Activated CD8-positive, alpha-beta memory T cell treated with anti-CD3 and anti-CD28 coated beads, Interleukin-2, amount 50 U/mL, for 24 hours (primary cell): ENCODE measurements at regions not wholly inside any gene's neighbourhood (a gene's known extent, or its start where the extent isn't known, plus 50 kb on each side); places are given as distances from the start of the nearest gene placed in this dataset.

Experiments used
- DNase-seq: peaks from one replicate; pipeline ENCODE4 v3.0.0-alpha.2; 2020; ENCODE audit errors: extremely low read depth

DNA sequence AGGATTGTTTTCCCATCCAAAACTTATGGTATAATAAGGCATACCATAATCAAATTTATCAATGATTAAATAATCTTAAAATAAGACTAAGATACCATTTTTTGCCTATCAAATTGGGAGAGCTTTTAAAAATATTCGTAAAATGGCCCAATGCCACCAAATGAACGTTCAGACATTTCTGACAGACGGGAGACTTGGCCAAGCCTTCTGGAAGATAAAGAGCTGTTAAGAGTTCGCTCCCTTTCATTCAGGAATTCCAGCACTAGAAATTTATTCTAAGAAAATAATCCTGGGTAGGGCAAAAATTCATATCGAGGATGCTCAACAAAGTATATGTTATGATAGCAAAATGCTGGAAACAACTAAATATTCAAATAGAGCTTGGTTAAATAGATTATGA, 85.6 kb upstream of the NEO1 start:
- DNase-seq, result no peak

DNA sequence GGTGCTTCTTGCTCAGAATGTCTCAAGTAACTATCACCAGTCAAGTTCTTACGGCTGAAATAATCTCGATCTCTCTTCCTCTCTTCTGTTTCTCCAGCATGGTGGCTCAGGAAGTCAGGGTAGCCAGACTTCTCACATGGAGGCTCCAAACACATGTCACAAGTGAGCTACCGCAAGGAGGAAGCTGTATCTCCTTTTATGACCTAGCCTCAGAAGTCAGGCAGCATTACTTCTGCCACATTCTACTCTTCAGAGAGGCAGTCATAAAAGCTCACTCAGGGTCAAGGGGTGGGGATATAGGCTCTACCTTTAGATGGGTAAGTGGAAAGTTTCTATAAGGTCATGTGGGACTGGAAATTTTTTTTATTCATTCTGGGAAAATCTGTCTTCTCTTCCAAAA, 86.6 kb upstream of the NEO1 start:
- DNase-seq, result no peak

DNA sequence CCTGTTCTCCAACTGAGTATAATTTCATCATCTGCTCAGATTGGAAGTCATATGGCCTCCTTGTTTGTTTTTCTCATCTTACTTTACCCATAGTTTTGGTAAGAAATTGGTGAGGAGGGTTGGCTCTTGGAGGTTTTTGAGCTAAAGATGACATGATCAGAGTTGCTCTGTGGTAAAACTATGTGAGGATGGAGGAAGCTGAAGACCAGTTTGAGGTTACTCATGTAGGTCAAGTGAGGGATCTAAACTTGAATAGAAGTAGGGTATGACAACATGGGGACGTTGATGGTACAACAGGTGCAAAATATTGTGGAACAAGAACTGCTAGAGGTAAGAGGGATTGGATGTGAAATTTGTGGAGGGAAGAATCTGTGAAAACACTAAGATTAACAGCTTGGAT, 87.7 kb upstream of the NEO1 start:
- DNase-seq, result no peak

DNA sequence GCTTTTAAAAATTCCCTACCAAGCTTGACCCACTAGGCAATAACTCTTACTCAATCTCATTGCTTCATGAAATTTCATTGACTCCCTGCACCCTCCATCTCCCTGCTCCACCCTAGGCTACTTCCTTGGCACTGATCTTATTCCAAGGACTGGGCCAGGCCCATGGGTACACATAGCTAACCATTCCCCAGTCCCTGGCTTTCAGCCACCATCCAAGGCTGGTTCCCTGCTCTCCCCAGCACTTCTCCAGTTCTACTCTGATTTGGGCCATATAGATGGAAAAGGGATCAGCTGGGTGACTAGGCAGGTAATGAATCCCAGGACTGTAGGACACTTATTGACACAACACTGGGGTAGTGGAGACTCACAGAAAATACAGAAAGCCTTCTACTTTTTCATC, 88.1 kb upstream of the NEO1 start:
- no peak for DNase-seq

DNA sequence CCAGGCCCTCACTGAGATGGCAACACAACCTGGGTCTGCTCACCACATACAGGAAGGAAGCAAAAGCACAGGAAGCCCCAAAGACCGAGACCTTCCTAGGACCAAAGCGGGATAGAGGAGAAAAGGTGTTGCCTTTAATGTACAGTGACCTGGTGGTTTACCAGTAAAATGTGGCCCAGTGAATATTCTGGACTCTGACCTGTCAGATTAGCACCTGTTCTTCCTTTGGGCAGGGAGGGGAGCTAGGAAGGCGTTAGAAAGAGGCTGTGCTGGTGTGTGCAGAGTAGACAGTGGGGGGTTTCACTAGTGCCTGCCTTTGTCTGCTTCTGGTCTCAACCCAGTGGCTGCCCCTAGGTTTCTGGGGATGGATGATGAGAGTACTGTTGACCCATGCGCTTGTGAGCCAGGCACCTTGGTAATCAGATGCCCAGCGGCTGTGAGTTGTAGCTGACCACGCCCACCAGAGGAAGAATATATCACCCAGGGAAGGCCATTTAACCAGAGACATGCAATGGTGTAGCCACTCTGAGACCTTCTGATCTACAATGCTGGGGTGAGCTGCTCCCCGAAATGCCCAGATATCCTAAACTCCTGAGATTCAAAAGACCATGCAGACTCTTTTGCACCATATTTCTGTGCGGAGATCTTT, 90.1 kb upstream of the NEO1 start:
- DNase-seq, result no peak

DNA sequence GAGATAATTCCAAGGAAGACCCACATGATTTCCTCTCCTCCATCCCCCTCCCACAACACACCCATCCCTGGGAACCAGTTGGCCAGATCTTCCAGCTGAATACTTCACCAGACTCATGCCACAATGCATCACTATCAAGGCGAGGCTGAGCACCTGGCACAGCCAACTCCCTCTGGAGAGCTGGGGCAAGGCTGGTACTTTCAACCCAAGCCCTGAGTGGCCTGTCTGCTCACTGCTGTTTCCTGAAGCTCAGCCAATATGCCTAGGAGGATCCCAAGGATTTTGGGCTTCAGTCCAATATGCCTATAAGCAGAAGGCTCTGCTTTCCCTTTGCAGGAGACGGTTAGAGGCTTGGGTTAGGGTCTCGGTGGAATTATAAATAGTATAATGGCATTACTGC, 90.9 kb upstream of the NEO1 start:
- DNase-seq, result no peak

DNA sequence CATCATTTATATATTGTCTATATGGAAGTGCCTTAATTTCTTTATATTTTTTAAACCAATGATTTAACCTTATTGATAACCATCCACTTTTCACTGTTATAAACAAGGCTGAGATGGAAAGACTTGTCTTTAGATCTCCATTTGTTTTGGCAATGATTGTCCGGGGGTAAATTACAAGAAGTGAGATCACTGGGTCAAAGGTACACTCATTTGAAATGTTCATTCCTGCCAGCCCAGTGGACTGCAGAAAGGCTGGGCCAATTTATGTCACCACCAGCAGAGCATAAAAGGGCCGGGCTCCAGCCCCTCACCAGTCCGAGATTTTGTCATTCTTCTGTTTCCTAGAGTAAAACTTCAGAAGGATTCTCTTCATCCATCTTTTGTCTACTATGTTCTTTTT, 93.6 kb upstream of the NEO1 start:
- no peak for DNase-seq

DNA sequence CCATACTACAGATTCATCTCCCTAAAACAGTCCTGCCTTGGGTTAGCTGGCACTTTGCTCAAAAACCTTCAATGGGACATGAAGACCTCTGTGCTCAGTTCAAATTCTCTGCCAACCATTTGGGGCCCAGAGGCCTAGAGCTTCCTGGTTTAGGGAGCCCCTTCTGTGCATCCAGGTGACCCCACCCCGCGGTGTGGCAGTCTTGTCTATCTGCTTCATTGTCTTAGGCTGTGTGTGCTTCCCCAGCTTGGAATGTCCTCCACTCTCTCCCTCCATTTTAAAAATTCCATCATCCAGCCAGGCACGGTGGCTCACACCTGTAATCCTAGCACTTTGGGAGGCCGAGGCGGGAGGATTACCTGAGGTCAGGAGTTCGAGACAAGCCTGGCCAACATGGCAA, 99.0 kb upstream of the NEO1 start:
- no peak for DNase-seq

DNA sequence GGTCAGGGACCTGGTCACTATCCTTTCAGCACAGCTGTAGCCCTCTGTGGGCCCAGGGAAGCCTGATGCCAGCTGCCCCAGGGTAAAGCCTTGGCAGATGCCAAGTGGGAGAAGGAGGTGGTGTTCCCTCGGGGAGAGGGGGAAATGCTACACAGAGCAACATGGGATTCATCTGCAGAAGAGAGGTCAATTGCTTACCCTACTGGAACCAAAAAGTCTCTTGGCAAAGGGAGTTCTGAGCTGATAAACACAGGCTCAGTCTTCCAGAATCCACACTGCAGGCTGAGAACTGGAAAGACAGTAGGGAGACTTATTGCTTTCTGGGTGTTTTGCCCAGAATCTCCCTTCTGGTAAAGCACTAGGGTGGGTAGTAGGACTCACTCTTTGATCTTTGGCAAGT, 100.1 kb upstream of the NEO1 start:
- no peak for DNase-seq

DNA sequence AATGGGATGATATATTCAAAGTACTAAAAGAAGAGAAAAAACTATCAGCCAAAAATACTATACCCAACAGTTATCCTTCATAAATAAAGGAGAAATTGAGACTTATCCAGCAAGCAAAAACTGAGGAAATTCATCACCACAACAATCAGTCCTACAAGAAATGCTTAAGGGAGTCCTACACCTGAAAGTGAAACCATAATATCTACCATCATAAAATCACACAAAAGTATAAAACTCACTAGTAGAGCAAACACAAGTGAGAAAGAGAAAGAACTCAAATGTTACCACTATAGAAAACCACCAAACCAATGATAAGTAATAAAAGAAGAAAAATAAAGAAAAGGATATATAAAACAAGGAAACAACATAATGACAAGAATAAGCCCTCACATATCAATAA, 103.6 kb upstream of the NEO1 start:
- DNase-seq, result no peak

DNA sequence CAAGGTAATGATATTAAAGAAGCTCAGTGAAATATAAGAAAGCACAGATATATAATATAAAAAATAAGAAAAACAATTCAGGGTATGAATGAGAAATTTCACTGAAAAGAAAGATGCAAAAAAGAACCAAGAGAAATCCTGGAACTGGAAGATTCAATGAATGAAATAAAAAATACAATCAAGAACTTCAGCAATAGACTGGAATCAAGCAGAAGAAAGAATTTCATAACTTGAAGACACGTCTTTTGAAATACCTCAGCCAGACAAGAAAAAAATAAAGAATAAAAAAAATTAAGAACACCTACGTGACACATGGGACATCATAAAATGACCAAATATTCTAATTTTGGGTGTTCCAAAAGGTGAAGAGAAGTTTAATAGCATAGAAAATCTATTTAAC, 104.6 kb upstream of the NEO1 start:
- no peak for DNase-seq

DNA sequence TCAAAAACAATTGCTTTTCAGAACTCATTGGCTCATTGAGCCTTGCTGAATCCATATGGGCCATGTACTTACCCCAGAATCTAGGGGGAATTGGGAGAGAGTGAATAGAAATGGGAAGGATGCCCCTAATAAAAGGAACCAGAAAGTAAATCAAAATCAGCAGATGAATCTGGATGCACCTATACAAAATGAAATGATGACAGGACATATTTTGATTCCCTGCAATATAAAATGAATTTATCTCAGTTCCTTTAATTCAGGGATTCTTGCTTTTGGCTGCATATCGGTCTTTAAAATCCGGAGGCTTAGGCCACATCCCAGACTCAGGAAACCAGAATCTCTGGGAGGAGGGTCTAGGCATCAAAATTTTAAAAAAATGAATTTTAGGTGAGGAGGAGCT, 107.7 kb upstream of the NEO1 start:
- no peak for DNase-seq

DNA sequence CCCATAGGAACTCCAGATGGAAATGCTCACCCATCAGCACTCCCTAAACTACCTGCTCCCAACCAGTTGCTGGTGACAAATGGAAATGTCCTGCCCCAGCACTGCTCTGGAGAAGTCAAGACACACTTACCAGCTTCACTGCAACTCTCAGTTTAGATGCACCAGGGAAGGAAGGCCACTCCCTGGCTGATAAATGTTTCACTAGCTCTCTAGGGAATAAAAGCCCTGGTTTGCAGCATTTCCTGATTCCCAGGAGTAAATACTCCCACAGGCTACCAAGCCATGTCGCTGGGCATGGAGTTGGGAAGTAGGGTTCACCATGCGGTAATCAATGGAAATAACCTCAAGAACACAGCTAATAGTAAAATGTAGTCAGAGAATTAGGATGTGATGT, 112.0 kb upstream of the NEO1 start:
- DNase-seq, result no peak

DNA sequence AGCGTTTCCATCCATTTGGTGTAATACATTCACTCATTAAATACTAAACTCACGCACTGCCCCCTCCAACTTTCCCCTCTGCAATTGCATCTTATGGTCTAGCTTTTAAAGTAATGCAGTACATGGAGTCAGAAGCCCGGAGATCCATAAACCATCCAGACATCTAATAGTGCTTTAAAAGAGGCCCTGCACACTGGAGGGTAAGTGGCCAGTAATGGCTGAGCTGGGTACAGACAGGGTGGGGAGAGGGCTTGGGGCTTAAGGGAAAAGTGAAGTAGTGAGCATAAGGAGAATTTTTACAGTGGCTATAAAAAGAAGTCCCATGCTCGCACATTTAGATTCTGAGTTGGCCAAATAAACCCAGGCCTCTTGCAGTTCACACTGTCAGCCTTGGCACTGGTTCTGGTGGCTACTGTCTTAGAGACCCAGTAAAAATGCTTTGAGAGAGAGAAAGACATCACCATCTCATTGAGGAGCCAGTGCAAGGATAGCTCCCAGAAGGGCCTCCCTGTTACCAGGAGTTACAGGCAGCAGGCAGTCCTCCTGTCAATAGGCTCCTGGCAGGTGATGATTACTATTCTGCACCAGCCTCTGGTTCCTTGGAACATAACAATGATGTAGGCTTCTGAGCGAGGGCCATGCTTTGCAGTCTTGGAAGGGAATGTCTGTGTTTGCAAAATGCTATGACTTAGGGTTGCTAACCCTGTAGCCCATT, 112.6 kb upstream of the NEO1 start:
- no peak for DNase-seq

DNA sequence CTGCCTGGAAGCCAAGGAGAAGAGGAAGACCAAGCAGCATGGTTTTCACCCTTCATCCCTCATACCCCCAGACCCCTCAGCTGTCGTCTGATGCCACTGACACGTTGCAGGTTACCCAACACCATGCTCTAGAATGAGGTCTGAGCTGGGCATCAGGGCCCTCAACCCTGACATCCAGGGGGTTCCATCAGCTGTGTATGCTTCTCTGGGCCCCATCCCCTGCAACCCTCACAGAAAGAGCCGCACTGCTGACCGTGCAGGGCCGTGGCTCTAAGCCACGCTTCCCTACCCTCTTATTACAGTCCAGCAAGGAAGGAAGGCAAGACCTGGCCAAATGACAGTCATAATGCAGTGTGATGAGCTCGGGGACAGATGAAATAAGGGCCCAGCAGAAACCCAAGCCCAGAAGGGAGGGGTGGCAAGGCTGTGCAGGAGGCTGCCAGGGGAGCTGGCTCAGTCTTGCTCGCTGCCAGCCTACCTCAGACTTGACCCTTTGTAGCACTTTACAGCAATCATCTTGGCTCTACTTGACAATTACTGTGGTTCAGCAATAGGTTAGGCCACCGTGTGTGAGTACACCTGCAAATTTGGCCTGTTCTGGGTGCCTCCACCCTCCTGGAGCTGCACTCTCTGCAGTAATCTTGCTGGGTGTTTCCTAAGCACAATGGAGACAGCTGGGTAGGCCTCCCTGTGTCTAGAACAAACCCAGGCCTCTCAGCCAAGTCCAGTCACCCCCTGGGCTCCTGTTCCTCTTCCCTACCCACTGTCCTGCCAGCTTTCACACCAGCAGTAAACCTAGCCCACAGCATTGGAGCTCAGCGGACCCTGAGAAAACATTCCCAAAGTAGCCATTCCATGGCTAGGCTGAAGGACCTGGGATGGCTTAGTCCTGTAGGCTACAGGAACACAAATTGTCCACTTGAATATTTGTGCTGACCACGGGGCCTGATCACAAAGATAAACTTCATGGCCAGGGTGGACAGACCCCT, 115.3 kb upstream of the NEO1 start:
- DNase-seq, result no peak

DNA sequence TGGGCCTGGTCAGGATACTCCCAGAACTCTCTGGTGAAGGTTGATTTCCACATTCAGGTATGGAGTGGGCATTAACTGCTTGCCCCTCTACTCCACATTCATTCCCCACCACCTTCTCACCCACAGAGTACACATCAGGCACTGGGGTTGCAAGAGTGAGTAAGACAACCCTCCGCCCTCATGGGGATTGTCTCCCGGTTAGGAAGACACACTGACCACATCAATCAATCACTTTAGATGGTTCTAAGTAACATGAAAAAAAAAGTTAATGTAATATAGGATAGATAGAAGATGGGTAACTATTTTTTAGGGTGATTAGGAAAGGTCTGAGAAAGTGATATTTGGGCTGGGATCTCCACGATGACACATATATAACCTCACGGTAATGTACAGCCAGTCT, 116.0 kb upstream of the NEO1 start:
- no peak for DNase-seq

DNA sequence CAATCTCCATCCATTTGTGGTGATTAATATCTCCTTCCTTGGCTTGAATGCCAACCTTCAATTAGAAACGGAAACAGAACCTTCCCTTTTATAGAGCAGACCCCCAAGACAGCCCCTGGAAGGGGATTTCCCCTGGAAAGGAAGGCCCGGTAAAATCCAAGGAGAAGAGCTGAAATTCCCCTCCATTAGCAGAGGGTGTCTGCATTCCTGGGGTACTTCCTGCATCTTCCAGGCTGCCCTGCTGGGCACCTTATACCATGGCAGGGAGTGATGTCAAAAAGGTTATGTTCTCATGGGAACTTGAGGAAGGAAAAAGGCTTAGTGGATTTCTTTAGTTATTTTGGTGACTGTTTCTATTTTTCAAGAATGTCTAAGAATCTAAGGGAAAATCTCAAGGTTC, 116.7 kb upstream of the NEO1 start:
- no peak for DNase-seq

DNA sequence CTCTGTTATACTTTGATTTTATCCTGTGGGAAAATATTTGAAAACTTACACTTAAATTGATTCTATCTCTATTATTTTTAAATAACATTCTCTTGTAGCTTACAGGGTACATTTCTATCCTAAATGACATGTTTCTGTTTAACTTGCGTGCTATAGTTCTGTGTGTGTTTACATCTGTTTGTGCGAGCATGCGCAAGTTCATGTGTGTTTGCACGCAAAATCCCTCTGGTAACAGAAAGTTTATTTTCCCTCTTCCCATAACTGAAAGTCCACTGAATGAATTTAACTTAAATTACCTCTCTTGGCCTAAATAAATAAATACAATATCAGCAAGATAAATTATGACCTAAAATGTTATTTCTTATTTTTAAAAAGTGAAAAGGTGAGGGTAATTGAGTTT, 117.3 kb upstream of the NEO1 start:
- DNase-seq, result no peak

DNA sequence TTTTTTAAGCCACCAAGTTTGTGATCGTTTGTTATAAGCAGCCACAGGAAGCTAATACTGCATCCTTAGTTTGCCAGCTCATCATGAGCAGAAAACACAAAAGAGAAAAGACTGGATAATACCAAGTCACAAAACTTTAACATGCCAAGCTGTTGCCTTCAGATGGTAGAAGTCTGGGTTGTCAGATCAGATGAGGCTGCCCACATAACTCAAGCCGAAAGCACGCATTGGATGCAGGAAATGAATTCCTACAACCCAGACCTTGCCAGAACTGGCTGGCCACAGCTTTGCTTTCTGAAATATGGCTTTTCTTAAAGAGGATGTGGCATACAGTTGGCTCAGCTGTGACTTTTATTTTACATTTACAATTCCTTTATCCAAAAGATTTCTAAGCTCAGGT, 118.3 kb upstream of the NEO1 start:
- DNase-seq, result no peak

DNA sequence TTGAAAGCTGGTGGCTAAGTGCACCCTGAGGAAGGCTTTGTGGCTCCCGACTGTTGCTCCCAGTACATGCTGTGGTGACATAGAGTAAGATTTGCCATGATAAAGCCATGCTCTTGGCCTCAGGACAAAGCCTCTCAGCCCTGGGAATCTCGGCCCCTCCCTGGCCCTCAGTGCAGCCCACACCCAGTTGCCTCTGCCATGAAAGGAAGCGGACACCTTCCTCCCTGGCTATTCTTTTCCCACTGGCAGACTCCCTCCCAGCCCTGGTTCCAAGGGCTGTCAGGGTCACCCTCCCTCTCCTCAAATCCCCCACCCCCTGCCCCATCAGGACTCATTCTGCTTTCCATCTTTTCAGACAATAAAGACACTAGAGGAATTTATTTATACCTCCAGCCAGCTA, 119.8 kb upstream of the NEO1 start:
- no peak for DNase-seq

DNA sequence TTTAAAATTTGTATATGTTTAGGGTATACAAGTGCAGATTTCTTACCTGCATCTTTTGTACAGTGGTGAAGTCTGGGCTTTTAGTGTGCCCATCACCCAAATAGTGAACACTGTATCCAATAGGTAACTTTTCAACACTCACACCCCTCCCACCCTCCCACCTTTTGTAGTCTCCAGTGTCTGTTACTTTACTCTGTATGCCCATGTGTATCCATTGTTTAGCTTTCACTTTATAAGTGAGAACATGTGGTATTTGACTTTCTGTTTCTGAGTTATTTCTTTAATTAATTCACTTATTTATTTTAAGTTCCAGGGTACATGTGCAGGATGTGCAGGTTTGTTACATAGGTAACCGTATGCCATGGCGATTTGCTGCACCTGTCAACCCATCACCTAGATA, 124.8 kb upstream of the NEO1 start:
- DNase-seq, result no peak

DNA sequence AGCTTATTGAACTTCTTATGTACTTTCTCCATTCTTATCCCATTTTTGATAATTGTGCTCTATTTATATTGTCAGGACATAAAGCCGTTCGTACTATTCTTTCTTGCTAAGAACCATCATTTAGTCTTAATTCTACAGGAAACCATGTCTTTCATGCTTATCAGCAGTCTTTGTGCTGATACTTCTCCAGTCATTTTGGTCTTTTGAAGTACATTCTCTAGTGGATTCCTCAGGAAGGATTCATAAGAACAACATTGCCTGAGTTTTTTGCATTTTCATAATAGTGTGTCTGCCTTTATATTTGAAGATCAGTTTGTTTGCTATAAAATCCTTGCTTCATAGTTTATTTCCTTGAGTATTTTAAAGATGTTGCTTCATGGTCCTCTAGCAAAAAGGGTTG, 126.6 kb upstream of the NEO1 start:
- DNase-seq, result no peak

DNA sequence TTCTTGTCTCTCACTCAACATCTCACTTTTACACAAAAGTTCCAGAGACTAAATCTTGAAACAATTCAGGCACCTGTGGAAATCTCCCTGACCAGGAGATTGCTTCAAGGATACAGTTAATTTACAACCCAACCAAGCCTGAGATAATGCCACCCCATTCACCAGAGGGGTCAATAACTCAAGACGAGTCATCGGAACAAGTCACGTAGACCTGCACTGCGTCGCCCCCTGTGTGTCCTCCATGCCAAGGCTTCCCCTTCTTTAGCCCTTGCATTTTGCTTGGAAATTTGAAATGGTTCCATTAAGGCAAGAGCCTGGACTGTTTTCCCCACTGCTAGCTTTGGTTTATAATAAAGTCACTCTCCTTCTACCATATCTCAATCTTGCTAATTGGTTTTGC, 129.0 kb upstream of the NEO1 start:
- no peak for DNase-seq
